K562 (cell line): ENCODE measurements at regions not wholly inside any gene's neighbourhood (a gene's known extent, or its start where the extent isn't known, plus 50 kb on each side); places are given as distances from the start of the nearest gene placed in this dataset.

ENCODE experiments used
- BHLHE40 ChIP-seq: IDR thresholded peaks from 2 replicates; pipeline ENCODE4 v1.6.1; 2011; ENCODE audit warnings: low read length, improper control_type of control experiment
- EHMT2 ChIP-seq: fragments of 450-650 bp; IDR thresholded peaks from 2 replicates; pipeline ENCODE4 v1.6.1; 2018; ENCODE audit warnings: antibody characterized with exemption
- FOXK2 ChIP-seq, 2 experiments: fragments of 450-650 bp; IDR thresholded peaks in 1 of 2; conservative IDR thresholded peaks in 1 of 2; 2 replicates each; pipeline ENCODE4 v1.6.1; 2016; ENCODE audit warnings: low read depth in 2 of 2, mild to moderate bottlenecking in 1 of 2
- FUS ChIP-seq: fragments of 200-400 bp; formaldehyde crosslinking; optimal IDR thresholded peaks from 2 replicates; pipeline ENCODE3; 2017; ENCODE audit warnings: low read depth, low read length
- GTF2A2 ChIP-seq: IDR thresholded peaks from 2 replicates; pipeline ENCODE4 v1.6.1; 2016; ENCODE audit warnings: mild to moderate bottlenecking, missing genetic modification characterization, missing compliant biosample characterization
- MTA3 ChIP-seq: fragments of 450-650 bp; formaldehyde crosslinking; IDR thresholded peaks from 2 replicates; pipeline ENCODE4 v1.6.1; 2017; ENCODE audit warnings: mild to moderate bottlenecking, borderline replicate concordance
- PHF20 ChIP-seq: fragments of 450-650 bp; IDR thresholded peaks from 2 replicates; pipeline ENCODE4 v1.6.1; 2018; ENCODE audit not compliant: partially characterized antibody
- TEAD2 ChIP-seq: fragments of 450-650 bp; IDR thresholded peaks from 2 replicates; pipeline ENCODE4 v1.6.1; 2016; ENCODE audit warnings: missing genetic modification characterization, control low read depth, missing compliant biosample characterization
- THRAP3 ChIP-seq: fragments of 450-650 bp; IDR thresholded peaks from 2 replicates; pipeline ENCODE4 v1.6.1; 2016; ENCODE audit warnings: mild to moderate bottlenecking, inconsistent platforms, borderline replicate concordance
- TF ChIP-seq, protein P1 (sequence below), 2 experiments: fragments of 450-650 bp; conservative IDR thresholded peaks; 2 replicates each; pipeline ENCODE4 v1.6.1; 2017; ENCODE audit warnings: mild to moderate bottlenecking in 2 of 2, moderate library complexity in 2 of 2
- TF ChIP-seq, protein P2 (sequence below): IDR thresholded peaks from 3 replicates; pipeline ENCODE4 v1.6.1; 2011; ENCODE audit warnings: borderline replicate concordance, mild to moderate bottlenecking; ENCODE audit not compliant: insufficient read length, insufficient read depth
- TF ChIP-seq, protein P3 (sequence below): conservative IDR thresholded peaks from 2 replicates; pipeline ENCODE4 v1.6.1; 2011; ENCODE audit warnings: low read depth, mild to moderate bottlenecking, low read length; ENCODE audit not compliant: control insufficient read depth
- TF ChIP-seq, protein P4 (sequence below): fragments of 450-650 bp; IDR thresholded peaks from 2 replicates; pipeline ENCODE4 v1.6.1; 2016; ENCODE audit warnings: mild to moderate bottlenecking

DNA sequence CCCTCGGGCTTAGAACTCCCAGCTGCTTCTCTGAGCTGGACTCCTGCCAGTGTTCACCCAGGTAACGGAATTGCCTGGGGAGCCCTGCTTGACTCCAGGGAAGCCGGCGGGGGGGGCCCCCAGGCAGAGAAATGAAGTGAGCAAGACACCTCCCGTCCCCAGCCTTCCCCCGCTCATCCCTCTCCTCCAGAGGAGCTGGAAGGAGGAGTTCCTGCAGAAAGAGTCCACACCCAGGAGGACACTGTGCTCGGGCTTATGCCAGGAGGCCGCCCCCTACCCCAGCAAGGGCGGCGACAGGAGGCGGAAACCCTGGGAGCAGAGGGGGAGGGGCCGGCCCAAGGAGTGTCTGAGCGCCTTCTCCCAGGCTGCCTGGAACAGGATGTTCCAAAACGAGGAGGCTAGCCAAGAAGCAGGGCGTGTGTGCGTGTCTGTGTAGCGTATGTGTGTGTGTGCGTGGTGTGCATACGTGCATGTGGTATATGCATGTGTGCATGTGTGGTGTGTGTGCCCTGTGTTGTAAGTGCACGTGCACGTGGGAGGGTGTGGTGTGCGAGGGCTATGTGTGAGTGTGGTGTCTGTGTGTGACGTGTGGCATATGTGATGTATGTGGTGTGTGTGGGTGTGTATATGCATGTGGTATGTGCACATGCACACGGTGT is 511.3 kb downstream of the SHQ1 start (continued):
- TF ChIP-seq BHLHE40 = peak; percentile 87
- peak; percentile 64; the same call in 1 of the 2 replicates for TF ChIP-seq EHMT2
- no peak for TF ChIP-seq THRAP3
- TF ChIP-seq FOXK2 (conservative IDR thresholded peaks at IDR 0.05 in 1 of 2, IDR thresholded peaks at IDR 0.05 in 1 of 2; ENCODE audit: low read depth in 2 of 2) = peak in 1 of 2 experiments; percentile 58; a peak in 2 of 4 replicates
- TF ChIP-seq, protein P1, sequence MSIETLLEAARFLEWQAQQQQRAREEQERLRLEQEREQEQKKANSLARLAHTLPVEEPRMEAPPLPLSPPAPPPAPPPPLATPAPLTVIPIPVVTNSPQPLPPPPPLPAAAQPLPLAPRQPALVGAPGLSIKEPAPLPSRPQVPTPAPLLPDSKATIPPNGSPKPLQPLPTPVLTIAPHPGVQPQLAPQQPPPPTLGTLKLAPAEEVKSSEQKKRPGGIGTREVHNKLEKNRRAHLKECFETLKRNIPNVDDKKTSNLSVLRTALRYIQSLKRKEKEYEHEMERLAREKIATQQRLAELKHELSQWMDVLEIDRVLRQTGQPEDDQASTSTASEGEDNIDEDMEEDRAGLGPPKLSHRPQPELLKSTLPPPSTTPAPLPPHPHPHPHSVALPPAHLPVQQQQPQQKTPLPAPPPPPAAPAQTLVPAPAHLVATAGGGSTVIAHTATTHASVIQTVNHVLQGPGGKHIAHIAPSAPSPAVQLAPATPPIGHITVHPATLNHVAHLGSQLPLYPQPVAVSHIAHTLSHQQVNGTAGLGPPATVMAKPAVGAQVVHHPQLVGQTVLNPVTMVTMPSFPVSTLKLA (conservative IDR thresholded peaks at IDR 0.05) = peak; percentile 56 to 73
- TF ChIP-seq, protein P2, sequence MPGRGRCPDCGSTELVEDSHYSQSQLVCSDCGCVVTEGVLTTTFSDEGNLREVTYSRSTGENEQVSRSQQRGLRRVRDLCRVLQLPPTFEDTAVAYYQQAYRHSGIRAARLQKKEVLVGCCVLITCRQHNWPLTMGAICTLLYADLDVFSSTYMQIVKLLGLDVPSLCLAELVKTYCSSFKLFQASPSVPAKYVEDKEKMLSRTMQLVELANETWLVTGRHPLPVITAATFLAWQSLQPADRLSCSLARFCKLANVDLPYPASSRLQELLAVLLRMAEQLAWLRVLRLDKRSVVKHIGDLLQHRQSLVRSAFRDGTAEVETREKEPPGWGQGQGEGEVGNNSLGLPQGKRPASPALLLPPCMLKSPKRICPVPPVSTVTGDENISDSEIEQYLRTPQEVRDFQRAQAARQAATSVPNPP = no peak
- no peak for TF ChIP-seq TEAD2 (tag)
- TF ChIP-seq, protein P3, sequence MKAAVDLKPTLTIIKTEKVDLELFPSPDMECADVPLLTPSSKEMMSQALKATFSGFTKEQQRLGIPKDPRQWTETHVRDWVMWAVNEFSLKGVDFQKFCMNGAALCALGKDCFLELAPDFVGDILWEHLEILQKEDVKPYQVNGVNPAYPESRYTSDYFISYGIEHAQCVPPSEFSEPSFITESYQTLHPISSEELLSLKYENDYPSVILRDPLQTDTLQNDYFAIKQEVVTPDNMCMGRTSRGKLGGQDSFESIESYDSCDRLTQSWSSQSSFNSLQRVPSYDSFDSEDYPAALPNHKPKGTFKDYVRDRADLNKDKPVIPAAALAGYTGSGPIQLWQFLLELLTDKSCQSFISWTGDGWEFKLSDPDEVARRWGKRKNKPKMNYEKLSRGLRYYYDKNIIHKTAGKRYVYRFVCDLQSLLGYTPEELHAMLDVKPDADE = no peak
- TF ChIP-seq MTA3 = peak; percentile 57; the same call in 1 of the 2 replicates
- TF ChIP-seq GTF2A2 = no peak
- TF ChIP-seq, protein P4, sequence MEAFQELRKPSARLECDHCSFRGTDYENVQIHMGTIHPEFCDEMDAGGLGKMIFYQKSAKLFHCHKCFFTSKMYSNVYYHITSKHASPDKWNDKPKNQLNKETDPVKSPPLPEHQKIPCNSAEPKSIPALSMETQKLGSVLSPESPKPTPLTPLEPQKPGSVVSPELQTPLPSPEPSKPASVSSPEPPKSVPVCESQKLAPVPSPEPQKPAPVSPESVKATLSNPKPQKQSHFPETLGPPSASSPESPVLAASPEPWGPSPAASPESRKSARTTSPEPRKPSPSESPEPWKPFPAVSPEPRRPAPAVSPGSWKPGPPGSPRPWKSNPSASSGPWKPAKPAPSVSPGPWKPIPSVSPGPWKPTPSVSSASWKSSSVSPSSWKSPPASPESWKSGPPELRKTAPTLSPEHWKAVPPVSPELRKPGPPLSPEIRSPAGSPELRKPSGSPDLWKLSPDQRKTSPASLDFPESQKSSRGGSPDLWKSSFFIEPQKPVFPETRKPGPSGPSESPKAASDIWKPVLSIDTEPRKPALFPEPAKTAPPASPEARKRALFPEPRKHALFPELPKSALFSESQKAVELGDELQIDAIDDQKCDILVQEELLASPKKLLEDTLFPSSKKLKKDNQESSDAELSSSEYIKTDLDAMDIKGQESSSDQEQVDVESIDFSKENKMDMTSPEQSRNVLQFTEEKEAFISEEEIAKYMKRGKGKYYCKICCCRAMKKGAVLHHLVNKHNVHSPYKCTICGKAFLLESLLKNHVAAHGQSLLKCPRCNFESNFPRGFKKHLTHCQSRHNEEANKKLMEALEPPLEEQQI = 0 out of 2 replicates have a peak, but pooled peaks have one; percentile 38
- no peak for TF ChIP-seq FUS
- peak; percentile 59 for TF ChIP-seq PHF20
